Caco-2 (cell line): ENCODE measurements at regions not wholly inside any gene's neighbourhood (a gene's known extent, or its start where the extent isn't known, plus 50 kb on each side); places are given as distances from the start of the nearest gene placed in this dataset.

Source experiments
- BruUV-seq: library from RNA; stranded (reverse); fragments of 400-500 nt; replicated peaks from 2 replicates; lab custom pipeline; 2021; lab: Mats Ljungman, UMichigan
- CTCF ChIA-PET: fragments of 300-600 bp; sonication (Branson Sonifier 250); formaldehyde crosslinking; loops from one replicate; lab custom pipeline; 2022; ENCODE audit warnings: antibody characterized with exemption; lab: Charles Lee
- POLR2A ChIA-PET: fragments of 300-600 bp; sonication (Branson Sonifier 250); formaldehyde crosslinking; loops from one replicate; lab custom pipeline; 2022; ENCODE audit warnings: antibody characterized with exemption; lab: Charles Lee
- DNase-seq, 2 experiments: peaks; one replicate each; pipeline versions ENCODE4 v3.0.0 to v3.0.0-alpha.2; 2020 to 2022
- H3K27me3 ChIP-seq: replicated peaks from 2 replicates; pipeline ENCODE4 v1.6.0; 2011; ENCODE audit warnings: low read length; ENCODE audit not compliant: control insufficient read depth, insufficient read depth
- H3K36me3 ChIP-seq: 2 replicates; pipeline ENCODE4 v1.5.1; 2011; ENCODE audit warnings: low read length; ENCODE audit not compliant: control insufficient read depth, insufficient read depth
- H3K4me1 ChIP-seq: fragments of 250-450 bp; sonication (Bioruptor Pico); 2 replicates; pipeline ENCODE4 v1.5.1; 2020; ENCODE audit warnings: mild to moderate bottlenecking
- H3K4me3 ChIP-seq: 2 replicates; pipeline ENCODE4 v1.5.1; 2011; ENCODE audit warnings: low read depth, mild to moderate bottlenecking, control low read depth, low read length
- H3K9me3 ChIP-seq: fragments of 250-450 bp; sonication (Bioruptor Pico); 2 replicates; pipeline ENCODE4 v1.5.1; 2020; ENCODE audit warnings: mild to moderate bottlenecking, moderate library complexity
- H3K27ac Mint-ChIP-seq: one replicate; pipeline ENCODE4 v1.8.0; 2022; ENCODE audit warnings: mixed read lengths; ENCODE audit not compliant: unreplicated experiment
- H3K27me3 Mint-ChIP-seq: one replicate; pipeline ENCODE4 v1.8.0; 2022; ENCODE audit warnings: mixed read lengths; ENCODE audit not compliant: insufficient read depth, unreplicated experiment
- H3K36me3 Mint-ChIP-seq: one replicate; pipeline ENCODE4 v1.8.0; 2022; ENCODE audit warnings: mild to moderate bottlenecking, mixed read lengths; ENCODE audit not compliant: insufficient read depth, unreplicated experiment
- H3K4me1 Mint-ChIP-seq: one replicate; pipeline ENCODE4 v1.8.0; 2022; ENCODE audit warnings: low read depth, mixed read lengths; ENCODE audit not compliant: unreplicated experiment
- H3K4me3 Mint-ChIP-seq: one replicate; pipeline ENCODE4 v1.8.0; 2022; ENCODE audit warnings: mild to moderate bottlenecking, moderate library complexity, mixed read lengths; ENCODE audit not compliant: unreplicated experiment
- H3K9me3 Mint-ChIP-seq: one replicate; pipeline ENCODE4 v1.8.0; 2022; ENCODE audit warnings: mixed read lengths; ENCODE audit not compliant: unreplicated experiment
- intact Hi-C: fragments of 100-400 bp; cut with micrococcal nuclease; formaldehyde crosslinking; loops from one replicate; pipeline ENCODE4 v1.10.0; 2022; ENCODE audit not compliant: unreplicated experiment
- TF ChIP-seq, protein P1 (sequence below), 2 experiments: fragments of 200-600 bp in 1 of 2; IDR thresholded peaks; 1 replicate in 1 of 2; 2 replicates in 1 of 2; pipeline versions ENCODE4 v1.5.1 to v1.8.0; 2011 to 2022; ENCODE audit warnings: antibody characterized with exemption in 1 of 2, control low read depth in 1 of 2, inconsistent platforms in 1 of 2, low read depth in 1 of 2, low read length in 1 of 2, mild to moderate bottlenecking in 1 of 2, moderate library complexity in 1 of 2; ENCODE audit not compliant: insufficient read depth in 1 of 2, severe bottlenecking in 1 of 2, unreplicated experiment in 1 of 2

- H3K36me3 ChIP-seq: no peaks in the 10 kb centered on the region
- Mint-ChIP-seq H3K4me3 (no peak overlapping the region), H3K27ac (no peak overlapping the region), H3K27me3 (peaks cover 11% of the 10 kb centered on the region), H3K9me3 (no peaks in the 10 kb centered on the region), H3K36me3 (no peaks in the 10 kb centered on the region), H3K4me1 (no peaks in the 10 kb centered on the region)
- H3K9me3 ChIP-seq: no peaks in the 10 kb centered on the region
- TF ChIP-seq, protein P1, sequence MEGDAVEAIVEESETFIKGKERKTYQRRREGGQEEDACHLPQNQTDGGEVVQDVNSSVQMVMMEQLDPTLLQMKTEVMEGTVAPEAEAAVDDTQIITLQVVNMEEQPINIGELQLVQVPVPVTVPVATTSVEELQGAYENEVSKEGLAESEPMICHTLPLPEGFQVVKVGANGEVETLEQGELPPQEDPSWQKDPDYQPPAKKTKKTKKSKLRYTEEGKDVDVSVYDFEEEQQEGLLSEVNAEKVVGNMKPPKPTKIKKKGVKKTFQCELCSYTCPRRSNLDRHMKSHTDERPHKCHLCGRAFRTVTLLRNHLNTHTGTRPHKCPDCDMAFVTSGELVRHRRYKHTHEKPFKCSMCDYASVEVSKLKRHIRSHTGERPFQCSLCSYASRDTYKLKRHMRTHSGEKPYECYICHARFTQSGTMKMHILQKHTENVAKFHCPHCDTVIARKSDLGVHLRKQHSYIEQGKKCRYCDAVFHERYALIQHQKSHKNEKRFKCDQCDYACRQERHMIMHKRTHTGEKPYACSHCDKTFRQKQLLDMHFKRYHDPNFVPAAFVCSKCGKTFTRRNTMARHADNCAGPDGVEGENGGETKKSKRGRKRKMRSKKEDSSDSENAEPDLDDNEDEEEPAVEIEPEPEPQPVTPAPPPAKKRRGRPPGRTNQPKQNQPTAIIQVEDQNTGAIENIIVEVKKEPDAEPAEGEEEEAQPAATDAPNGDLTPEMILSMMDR (IDR thresholded peaks at IDR 0.05; ENCODE audit: insufficient read depth in 1 of 2, low read depth in 1 of 2, low read length in 1 of 2, severe bottlenecking in 1 of 2, unreplicated experiment in 1 of 2): no peak
- H3K4me1 ChIP-seq: no peaks in the 10 kb centered on the region
- POLR2A ChIA-PET: no interaction called here
- DNase-seq: no peak
- intact Hi-C loops: no loop called here
- BruUV-seq: no TSS peak
- CTCF ChIA-PET: no interaction called here
- H3K27me3 ChIP-seq: no peaks in the 10 kb centered on the region
- no peak overlapping the region for H3K4me3 ChIP-seq
Observed at GRCh38 chr10:45219416-45219815, 96.0 kb downstream of the OR13A1 start.

GRCh38 chr10:45220931-45221330 lies 94.5 kb downstream of the OR13A1 start:
- Histone ChIP-seq H3K36me3 (no peaks in the 10 kb centered on the region), H3K4me1 (no peaks in the 10 kb centered on the region), H3K4me3 (no peak overlapping the region), H3K27me3 (no peaks in the 10 kb centered on the region), H3K9me3 (no peaks in the 10 kb centered on the region)
- CTCF ChIA-PET: interaction anchor here (1.1 to 1.4 kb wide), 2 partner anchors 14 to 29 kb away, joined by 3 to 4 read pairs; no protein-coding TSS in a partner anchor
- Mint-ChIP-seq H3K27ac (no peak overlapping the region), H3K4me3 (no peak overlapping the region), H3K36me3 (no peaks in the 10 kb centered on the region), H3K4me1 (no peaks in the 10 kb centered on the region), H3K9me3 (no peaks in the 10 kb centered on the region), H3K27me3 (peaks cover 12% of the 10 kb centered on the region)
- intact Hi-C loops: no loop called here
- TF ChIP-seq, protein P1 (IDR thresholded peaks at IDR 0.05; ENCODE audit: insufficient read depth in 1 of 2, low read depth in 1 of 2, low read length in 1 of 2, severe bottlenecking in 1 of 2, unreplicated experiment in 1 of 2): no peak
- POLR2A ChIA-PET: no interaction called here
- no peak for DNase-seq
- no TSS peak for BruUV-seq

DNA sequence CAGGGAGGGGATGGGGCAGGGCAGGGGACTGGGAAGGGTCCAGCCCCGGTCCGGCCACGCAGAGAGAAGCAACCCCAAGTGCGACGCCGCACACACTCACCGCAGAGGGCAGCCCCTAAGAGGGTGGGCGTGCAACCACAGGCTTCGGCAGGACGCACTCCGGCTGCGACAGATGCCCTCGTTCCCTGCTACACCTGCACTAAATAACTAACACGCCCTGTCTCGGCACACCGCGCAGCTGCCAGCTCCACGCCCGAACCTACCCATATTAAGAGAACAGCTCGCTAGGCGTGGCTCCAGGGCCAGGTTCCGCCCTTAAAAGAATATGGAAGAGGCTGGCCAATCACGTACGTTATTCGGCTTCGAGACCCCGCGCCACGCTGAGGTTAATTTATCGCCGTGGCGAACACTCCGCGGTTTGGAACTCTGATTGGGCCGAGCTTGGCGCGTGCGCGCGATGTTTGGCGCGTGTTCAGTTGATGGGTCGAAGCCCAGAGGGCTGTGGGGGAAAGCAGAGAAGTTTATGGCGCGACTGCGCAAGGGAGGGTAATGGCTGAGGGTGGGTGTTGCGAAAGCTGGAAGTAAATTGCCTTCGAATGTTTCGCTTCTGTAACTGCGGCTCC lies 91.1 kb downstream of the OR13A1 start:
- BruUV-seq: no TSS peak
- TF ChIP-seq, protein P1 (IDR thresholded peaks at IDR 0.05; ENCODE audit: insufficient read depth in 1 of 2, low read depth in 1 of 2, low read length in 1 of 2, severe bottlenecking in 1 of 2, unreplicated experiment in 1 of 2): no peak
- CTCF ChIA-PET: no interaction called here

More for the DNA sequence above, 91.1 kb downstream of the OR13A1 start:
- Mint-ChIP-seq H3K4me3 (no peak overlapping the region), H3K9me3 (peaks cover 7% of the 10 kb centered on the region), H3K27me3 (peaks cover 19% of the 10 kb centered on the region), H3K4me1 (no peaks in the 10 kb centered on the region), H3K36me3 (no peaks in the 10 kb centered on the region), H3K27ac (no peak overlapping the region)
- no peak for DNase-seq
- no peak overlapping the region for H3K4me3 ChIP-seq
- H3K4me1 ChIP-seq: no peaks in the 10 kb centered on the region
- POLR2A ChIA-PET: no interaction called here
- H3K27me3 ChIP-seq: 0 out of 2 replicates have a peak, but pooled peaks cover 2% of the 10 kb centered on the region
- intact Hi-C loops: no loop called here
- no peaks in the 10 kb centered on the region for H3K36me3 ChIP-seq
- no peaks in the 10 kb centered on the region; the same call in 1 of the 2 replicates for H3K9me3 ChIP-seq
